ENCODE measurements at regions not wholly inside any gene's neighbourhood (a gene's known extent, or its start where the extent isn't known, plus 50 kb on each side); places are given as distances from the start of the nearest gene placed in this dataset.

DNA sequence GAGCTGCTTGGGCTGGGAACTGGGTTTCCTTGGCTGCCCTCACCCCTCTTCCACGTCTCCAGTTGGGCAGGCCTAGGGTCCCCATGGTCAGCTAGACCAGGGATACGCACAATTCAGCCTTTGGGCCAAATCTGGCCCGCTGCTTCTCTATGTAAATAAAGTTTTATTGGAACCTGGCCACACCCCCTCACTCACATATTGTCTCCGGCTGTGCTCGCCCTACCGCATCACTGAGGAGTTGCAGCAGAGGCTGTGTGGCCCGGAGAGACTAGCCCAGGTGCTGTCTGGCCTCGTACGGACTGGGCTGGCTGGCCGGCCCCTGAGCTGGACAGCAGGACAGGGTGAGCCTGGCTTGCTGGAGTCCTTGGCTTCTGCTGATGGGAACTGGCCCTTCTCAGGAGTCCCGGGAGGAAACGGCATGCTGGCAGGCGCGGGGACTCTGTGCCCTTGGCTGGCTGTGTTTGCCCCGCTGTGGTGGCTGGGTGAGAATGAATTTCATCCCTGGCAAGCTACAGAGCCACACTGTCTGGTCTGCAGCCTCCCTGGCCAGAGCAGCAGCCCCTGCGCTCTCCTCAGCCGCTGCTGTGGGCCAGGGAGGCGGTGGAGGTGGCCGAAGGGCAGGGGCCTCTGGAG lies 82.0 kb downstream of the ENGASE start:
- no peak for DNase-seq (ENCODE audit: low read depth)
- ChIA-PET CTCF (no interaction called here), POLR2A (no interaction called here)
- TF ChIP-seq, protein P1, sequence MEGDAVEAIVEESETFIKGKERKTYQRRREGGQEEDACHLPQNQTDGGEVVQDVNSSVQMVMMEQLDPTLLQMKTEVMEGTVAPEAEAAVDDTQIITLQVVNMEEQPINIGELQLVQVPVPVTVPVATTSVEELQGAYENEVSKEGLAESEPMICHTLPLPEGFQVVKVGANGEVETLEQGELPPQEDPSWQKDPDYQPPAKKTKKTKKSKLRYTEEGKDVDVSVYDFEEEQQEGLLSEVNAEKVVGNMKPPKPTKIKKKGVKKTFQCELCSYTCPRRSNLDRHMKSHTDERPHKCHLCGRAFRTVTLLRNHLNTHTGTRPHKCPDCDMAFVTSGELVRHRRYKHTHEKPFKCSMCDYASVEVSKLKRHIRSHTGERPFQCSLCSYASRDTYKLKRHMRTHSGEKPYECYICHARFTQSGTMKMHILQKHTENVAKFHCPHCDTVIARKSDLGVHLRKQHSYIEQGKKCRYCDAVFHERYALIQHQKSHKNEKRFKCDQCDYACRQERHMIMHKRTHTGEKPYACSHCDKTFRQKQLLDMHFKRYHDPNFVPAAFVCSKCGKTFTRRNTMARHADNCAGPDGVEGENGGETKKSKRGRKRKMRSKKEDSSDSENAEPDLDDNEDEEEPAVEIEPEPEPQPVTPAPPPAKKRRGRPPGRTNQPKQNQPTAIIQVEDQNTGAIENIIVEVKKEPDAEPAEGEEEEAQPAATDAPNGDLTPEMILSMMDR (IDR thresholded peaks at IDR 0.05; ENCODE audit: insufficient read depth, low read depth, low read length) = no peak
- Histone ChIP-seq H3K4me3 (ENCODE audit: low read depth, low read length) (no peak overlapping the region), H3K27me3 (ENCODE audit: control insufficient read depth, insufficient read depth, low read length) (no peaks in the 10 kb centered on the region; the same call in 1 of the 2 replicates), H3K36me3 (ENCODE audit: control insufficient read depth, insufficient read depth, low read length) (no peaks in the 10 kb centered on the region)

DNA sequence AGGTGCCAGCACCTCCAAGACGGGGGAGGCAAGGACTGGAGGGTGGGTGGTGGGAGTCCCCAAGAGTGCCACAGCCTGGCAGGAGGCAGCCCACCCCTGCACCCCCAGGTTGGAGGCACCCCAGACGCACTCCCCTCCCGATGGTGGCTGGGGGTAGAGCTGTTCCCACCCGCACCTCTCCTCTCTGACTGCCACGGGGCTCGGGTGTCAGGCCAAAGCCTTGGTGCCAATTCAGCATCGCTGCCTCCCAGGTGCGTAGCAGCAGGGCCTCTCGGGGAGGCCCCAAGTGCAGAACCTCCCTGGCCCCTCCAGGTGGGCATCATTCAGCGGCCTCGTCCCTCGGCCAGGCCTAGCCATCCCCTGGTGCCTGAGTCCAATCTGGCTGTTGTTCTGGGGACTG lies 81.1 kb downstream of the ENGASE start:
- CTCF ChIA-PET = no interaction called here
- Histone ChIP-seq H3K27me3 (ENCODE audit: control insufficient read depth, insufficient read depth, low read length) (no peaks in the 10 kb centered on the region; the same call in 1 of the 2 replicates), H3K36me3 (ENCODE audit: control insufficient read depth, insufficient read depth, low read length) (no peaks in the 10 kb centered on the region), H3K4me3 (ENCODE audit: low read depth, low read length) (no peak overlapping the region)
- TF ChIP-seq, protein P1 (IDR thresholded peaks at IDR 0.05; ENCODE audit: insufficient read depth, low read depth, low read length) = no peak
- DNase-seq (ENCODE audit: low read depth) = no peak
- POLR2A ChIA-PET = no interaction called here

DNA sequence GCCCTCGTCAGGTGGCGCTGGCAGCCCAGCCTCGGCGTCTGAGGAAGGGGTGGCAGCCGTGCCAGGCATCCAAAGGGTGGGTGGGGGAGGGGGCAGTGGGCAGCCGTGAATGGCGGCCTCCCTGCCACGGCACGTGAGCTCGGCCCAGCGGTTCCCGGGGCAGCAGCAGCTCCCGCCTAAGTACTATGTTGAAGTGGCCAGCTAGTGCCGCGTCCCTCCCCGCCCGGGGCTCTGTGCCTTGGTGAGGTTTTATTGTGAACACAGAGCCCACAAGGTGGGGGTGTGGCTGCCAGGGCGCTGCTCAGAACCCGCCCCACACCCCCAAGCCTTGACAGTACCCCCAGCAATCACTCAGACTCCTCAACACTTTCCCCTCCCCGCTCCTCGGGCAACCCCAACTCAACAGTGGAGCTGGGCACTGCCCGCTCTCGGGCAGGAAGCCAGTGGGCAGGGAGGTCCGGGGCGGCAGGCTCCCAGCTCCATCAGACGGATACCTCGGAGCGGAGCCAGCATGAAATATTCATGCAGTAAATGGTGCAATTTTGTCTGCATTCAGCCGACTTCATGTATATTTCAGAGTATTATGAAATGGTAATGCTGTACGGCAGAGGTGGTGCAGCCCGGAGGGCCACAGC lies 80.4 kb downstream of the ENGASE start:
- POLR2A ChIA-PET = no interaction called here
- H3K27me3 ChIP-seq (ENCODE audit: control insufficient read depth, insufficient read depth, low read length) = no peaks in the 10 kb centered on the region; the same call in 1 of the 2 replicates
- TF ChIP-seq, protein P1 (IDR thresholded peaks at IDR 0.05; ENCODE audit: insufficient read depth, low read depth, low read length) = no peak
- no peaks in the 10 kb centered on the region for H3K36me3 ChIP-seq (ENCODE audit: control insufficient read depth, insufficient read depth, low read length)
- CTCF ChIA-PET = no interaction called here
- no peak for DNase-seq (ENCODE audit: low read depth)
- no peak overlapping the region for H3K4me3 ChIP-seq (ENCODE audit: low read depth, low read length)

DNA sequence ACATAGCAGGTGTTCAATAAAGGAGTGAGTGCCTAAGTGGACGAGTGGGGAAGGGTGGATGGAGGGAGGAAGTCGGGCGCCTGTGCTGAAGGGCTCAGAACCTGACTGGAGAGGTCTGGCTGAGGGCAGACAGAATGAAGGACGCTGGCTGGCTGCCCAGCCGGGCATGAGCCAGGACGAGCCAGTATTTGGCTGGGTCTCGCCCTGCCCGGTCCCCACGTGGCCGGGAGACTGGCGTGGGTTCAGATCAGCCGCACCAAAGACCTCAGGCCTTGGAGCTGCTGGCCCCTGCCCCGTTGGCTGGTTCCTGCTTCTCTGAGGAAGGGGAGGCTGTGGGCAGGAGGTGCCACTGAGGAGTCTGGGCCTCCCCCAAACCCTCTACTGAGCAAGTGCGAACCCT lies 79.8 kb downstream of the ENGASE start:
- Histone ChIP-seq H3K4me3 (ENCODE audit: low read depth, low read length) (no peak overlapping the region), H3K36me3 (ENCODE audit: control insufficient read depth, insufficient read depth, low read length) (no peaks in the 10 kb centered on the region), H3K27me3 (ENCODE audit: control insufficient read depth, insufficient read depth, low read length) (no peaks in the 10 kb centered on the region; the same call in 1 of the 2 replicates)
- CTCF ChIA-PET = no interaction called here
- TF ChIP-seq, protein P1 (IDR thresholded peaks at IDR 0.05; ENCODE audit: insufficient read depth, low read depth, low read length) = no peak
- DNase-seq (ENCODE audit: low read depth) = no peak
- POLR2A ChIA-PET = no interaction called here

DNA sequence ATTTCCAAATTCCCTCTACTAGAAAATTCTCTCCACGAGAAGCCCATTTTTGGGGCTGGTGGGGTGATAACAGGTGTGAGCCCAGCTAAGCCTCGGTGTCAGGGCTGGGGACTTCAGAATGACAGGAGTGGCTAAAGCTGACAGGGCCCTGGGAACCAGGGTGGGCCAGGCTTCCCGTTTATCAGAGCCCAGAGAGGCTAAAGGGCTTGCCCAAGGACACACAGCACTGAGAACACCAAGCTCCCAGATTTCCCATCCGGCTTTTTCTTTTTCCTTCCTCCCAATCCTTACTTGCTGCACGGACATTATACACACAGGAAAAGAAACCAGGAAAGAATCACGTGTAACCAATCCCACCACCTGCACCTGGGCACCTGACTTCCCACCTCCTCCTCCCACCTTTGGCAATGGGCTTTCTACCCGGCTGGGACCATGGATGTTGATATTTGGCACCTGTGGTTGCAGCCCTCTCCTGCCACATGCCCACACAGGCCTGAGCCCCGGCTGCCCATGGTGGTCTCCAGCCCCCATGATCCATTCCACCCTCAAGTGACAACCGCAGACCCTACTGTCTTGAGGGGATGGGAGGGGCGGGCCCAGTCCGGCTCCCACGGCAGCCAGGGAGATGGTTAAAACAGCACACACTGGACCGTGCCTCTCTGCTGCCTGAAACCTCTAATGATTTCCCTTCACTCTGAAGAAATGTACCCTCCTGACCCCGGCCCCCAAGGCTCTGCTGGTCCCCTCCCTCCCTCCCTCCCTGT lies 78.9 kb downstream of the ENGASE start:
- CTCF ChIA-PET = no interaction called here
- Histone ChIP-seq H3K27me3 (ENCODE audit: control insufficient read depth, insufficient read depth, low read length) (no peaks in the 10 kb centered on the region; the same call in 1 of the 2 replicates), H3K4me3 (ENCODE audit: low read depth, low read length) (no peak overlapping the region), H3K36me3 (ENCODE audit: control insufficient read depth, insufficient read depth, low read length) (no peaks in the 10 kb centered on the region)
- TF ChIP-seq, protein P1 (IDR thresholded peaks at IDR 0.05; ENCODE audit: insufficient read depth, low read depth, low read length) = no peak
- POLR2A ChIA-PET = no interaction called here
- DNase-seq (ENCODE audit: low read depth) = no peak

Data from BJ (cell line).